ENCODE measurements at regions not wholly inside any gene's neighbourhood (a gene's known extent, or its start where the extent isn't known, plus 50 kb on each side); places are given as distances from the start of the nearest gene placed in this dataset.
"Not testable (repeated sequence)": the region's sequence is repeated elsewhere in the genome, so short reads cannot be mapped to it uniquely, and the experiment has no call there.

DNA sequence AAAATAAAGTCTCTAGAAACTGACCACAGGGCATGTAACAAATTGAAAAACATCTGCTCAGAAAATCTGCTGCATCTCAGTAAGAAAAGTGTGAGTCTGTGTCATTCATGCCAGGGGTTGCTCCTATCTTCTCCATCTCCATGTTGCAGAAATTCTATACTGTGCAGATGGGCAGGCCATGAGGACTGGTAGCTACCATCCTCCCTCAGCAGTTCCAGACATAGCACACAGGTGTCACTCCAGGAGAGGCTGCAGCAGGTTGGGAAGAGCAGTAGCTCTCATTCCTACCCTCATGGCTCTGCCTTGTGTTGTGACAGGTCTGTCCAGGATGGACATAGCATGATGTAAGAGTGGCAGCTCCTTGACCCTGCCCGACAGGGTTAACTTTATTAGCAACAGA lies 173.4 kb downstream of the NDUFS4 start:
- no peak for DNase-seq (ENCODE audit: low read depth)

DNA sequence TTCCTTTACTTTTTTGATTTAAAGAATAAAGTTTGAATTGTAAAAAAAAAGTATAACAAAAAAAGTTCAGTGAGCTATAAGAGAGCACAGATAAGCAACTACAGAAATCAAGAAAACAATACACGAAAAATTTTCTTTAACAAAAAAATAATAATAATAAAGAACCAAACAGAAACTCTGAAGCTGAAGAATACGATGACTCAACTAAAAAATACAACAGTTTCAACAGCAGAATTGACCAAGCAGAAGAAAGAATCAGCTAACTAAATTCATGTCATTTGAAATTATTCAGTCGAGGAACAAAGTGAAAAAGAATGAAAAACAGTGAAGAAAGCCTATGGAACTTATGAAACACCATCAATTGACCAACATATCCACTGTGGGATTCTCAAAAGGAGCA lies 177.7 kb downstream of the NDUFS4 start:
- DNase-seq (ENCODE audit: low read depth): no peak

DNA sequence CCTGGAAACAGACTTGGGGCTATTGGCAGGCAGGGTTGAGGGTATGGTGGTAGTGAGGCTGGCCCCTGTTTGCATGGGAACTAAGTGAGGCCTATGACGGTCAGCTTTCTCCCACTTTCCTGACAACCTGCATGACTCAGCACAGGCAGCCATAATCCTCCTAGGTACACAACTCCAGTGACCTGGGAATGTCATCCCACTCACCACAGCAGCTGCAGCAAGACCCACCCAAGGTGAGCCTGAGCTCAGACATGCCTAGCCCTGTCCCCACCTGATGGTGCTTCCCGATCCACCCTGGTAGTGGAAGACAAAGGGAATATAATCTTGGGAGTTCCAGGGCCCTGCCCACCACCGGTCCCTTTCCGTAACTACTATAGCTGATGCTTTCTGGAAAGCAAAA lies 178.7 kb downstream of the NDUFS4 start:
- no peak for DNase-seq (ENCODE audit: low read depth)

GRCh38 chr5:53749621-53750020 lies 189.2 kb downstream of the NDUFS4 start:
- DNase-seq (ENCODE audit: low read depth): peak; percentile 9

- not testable (repeated sequence) for DNase-seq (ENCODE audit: low read depth)
Measured at GRCh38 chr5:53752282-53752681, 191.8 kb downstream of the NDUFS4 start.

GRCh38 chr5:53766673-53767072 lies 206.2 kb downstream of the NDUFS4 start:
- no peak for DNase-seq (ENCODE audit: low read depth)

- DNase-seq (ENCODE audit: low read depth): no peak
Measured at GRCh38 chr5:53777864-53778618, 217.6 kb downstream of the NDUFS4 start.

GRCh38 chr5:53779541-53779981 lies 219.1 kb downstream of the NDUFS4 start:
- DNase-seq (ENCODE audit: low read depth): peak; percentile 98

- no peak for DNase-seq (ENCODE audit: low read depth)
Measured at GRCh38 chr5:53782620-53783019, 222.2 kb downstream of the NDUFS4 start.

GRCh38 chr5:53783624-53784228 lies 223.3 kb downstream of the NDUFS4 start:
- no peak for DNase-seq (ENCODE audit: low read depth)

GRCh38 chr5:53784596-53784995 lies 224.2 kb downstream of the NDUFS4 start:
- no peak for DNase-seq (ENCODE audit: low read depth)

GRCh38 chr5:53785924-53786323 lies 225.5 kb downstream of the NDUFS4 start:
- DNase-seq (ENCODE audit: low read depth): no peak

DNA sequence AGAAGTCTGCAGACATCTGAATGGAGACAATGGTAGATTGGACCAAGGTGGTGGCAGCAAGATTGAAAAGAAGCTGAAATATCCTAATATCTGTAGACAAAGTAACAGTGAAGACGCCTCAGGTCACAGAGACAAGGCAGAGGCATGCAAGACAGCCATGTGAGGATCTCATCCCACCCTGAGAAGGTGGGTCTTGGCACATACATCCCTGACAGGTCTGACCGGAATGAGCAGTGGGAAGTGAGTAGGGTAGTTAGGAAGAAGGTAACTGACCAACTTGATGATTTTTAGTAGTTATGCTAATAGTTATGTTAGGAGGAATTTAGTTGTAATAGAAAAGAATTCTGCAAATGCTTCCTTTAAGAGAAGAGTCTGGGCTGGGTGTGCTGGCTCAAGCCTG lies 229.6 kb downstream of the NDUFS4 start:
- DNase-seq (ENCODE audit: low read depth): no peak

DNA sequence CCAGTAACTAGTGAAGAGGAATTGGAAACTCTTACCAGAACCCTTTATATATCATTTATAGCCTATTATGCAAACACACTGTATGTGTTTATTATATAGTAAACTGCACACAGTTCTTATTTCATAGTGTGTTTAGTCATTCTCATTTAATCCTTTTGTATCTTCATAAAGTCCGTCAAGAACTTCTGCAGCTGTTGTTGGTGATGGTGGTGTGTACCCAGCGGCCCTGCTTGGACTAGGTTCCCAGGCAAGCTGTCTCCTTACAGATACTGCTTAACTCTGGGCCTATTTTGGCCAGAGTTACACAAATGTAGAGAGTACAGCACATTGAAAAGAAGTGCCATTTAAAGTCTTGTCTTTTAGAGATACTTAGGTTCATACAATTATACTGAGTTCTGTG lies 231.9 kb downstream of the NDUFS4 start:
- DNase-seq (ENCODE audit: low read depth): peak; percentile 64

GRCh38 chr5:53799644-53800043 lies 239.2 kb downstream of the NDUFS4 start:
- not testable (repeated sequence) for DNase-seq (ENCODE audit: low read depth)

- not testable (repeated sequence) for DNase-seq (ENCODE audit: low read depth)
Measured at GRCh38 chr5:53808392-53808791, 248.0 kb downstream of the NDUFS4 start.

GRCh38 chr5:53814819-53815218 lies 254.4 kb downstream of the NDUFS4 start:
- no peak for DNase-seq (ENCODE audit: low read depth)

GRCh38 chr5:53815471-53815870 lies 255.0 kb downstream of the NDUFS4 start:
- no peak for DNase-seq (ENCODE audit: low read depth)

- peak; percentile 13 for DNase-seq (ENCODE audit: low read depth)
Measured at GRCh38 chr5:53817183-53817582, 256.7 kb downstream of the NDUFS4 start.

DNA sequence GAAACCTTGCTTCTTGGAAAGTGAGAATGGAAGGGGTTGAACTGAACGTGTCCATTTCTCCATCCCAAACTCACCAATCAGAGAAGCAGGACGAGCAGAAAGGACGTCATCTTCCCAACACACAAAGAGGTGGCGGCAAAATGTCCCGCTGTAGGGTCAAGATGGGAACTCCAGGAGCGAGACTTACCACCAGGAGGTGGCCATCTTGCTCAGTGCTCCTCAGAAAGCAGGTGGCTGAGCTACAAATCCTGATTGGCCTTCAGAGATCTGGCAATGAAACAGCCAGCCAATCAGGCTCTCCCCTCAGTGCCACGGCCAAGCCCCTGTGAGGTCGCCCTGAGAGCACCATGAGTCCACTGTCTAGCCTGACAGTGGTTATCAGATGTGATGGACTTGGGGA lies 259.0 kb downstream of the NDUFS4 start:
- DNase-seq (ENCODE audit: low read depth): no peak

DNA sequence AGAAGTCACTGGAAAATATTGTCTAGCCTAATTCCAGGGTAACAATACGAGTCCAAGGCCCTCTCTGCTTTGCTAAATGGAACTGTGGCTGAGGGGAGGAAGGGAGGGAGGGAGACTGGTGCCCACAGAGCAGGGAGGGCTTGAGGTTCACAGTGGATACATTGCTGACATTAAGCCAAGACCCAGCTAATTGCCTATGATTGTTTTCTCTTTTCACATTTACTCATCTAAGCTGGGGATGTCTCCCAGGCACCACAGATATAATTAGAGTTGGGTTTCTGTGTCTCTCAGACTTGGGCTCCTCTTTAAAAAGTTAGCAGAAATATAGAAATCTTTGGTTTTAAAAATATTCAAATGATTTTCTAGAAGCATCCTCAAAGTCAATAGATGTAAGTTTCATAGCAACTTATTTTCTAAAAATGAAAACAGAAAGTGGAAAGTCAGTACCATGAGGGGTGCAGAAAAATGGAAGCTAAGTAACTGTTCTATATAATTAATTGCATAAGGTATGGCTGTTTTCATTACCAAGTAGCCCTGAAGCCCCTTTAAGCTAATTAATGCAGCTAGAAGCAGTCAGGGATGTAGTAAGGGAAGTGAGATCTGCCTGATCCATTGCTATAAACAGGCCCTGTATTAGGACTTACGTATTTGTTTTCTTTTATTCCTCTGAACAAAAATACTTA lies 259.8 kb downstream of the NDUFS4 start:
- DNase-seq (ENCODE audit: low read depth): no peak

- DNase-seq (ENCODE audit: low read depth): no peak
Measured at GRCh38 chr5:53820802-53821171, 260.3 kb downstream of the NDUFS4 start.

DNA sequence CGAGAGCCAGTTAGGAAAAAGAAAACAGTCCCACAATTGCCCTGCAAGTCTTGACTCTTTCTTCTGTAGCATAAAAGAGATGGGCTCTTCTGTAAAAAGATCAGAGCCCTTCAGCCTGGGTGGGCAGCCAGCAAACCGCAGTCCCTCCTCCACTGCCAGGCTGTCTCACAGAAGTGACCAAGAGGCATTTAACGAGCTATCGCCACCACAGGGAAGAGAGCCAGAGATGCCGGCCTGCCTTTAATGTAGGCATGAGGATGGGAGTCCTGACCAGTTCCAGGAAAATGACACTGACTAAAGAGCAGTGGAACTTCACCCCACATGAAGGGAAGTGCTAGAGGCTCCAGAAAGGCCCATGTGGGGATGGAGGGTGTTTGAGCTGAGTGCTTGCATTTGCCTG lies 264.6 kb downstream of the NDUFS4 start:
- no peak for DNase-seq (ENCODE audit: low read depth)

Measured in LHCN-M2 (cell line).